Keratinocyte (primary cell): ENCODE measurements at regions not wholly inside any gene's neighbourhood (a gene's known extent, or its start where the extent isn't known, plus 50 kb on each side); places are given as distances from the start of the nearest gene placed in this dataset.

Source experiments
- DNase-seq: peaks from one replicate; pipeline ENCODE4 v3.0.0-alpha.2; 2011; ENCODE audit warnings: low read depth, missing footprints, low spot score
- FAIRE-seq: peaks from 2 replicates; lab custom pipeline; 2011; peaks lifted over from hg19 to GRCh38; lab: Jason Lieb, UNC
- H2AFZ ChIP-seq: 2 replicates; pipeline ENCODE4 v1.6.0; 2012; ENCODE audit warnings: low read length, control low read depth, inconsistent platforms; ENCODE audit not compliant: control insufficient read depth
- H3K27ac ChIP-seq: 2 replicates; pipeline ENCODE4 v1.5.1; 2011; ENCODE audit warnings: low read length; ENCODE audit not compliant: control insufficient read depth, insufficient read depth
- H3K27me3 ChIP-seq: 3 replicates; pipeline ENCODE4 v1.6.0; 2011; ENCODE audit warnings: low read length; ENCODE audit not compliant: control insufficient read depth, insufficient read depth; ENCODE audit errors: extremely low read depth
- H3K36me3 ChIP-seq, 2 experiments: 2 replicates in 1 of 2; 3 replicates in 1 of 2; pipeline ENCODE4 v1.5.1; 2011; ENCODE audit warnings: low read length in 2 of 2, mild to moderate bottlenecking in 1 of 2; ENCODE audit not compliant: control insufficient read depth in 2 of 2, insufficient read depth in 2 of 2; ENCODE audit errors: extremely low read depth in 1 of 2
- H3K4me1 ChIP-seq: 3 replicates; pipeline ENCODE4 v1.5.1; 2011; ENCODE audit warnings: low read length; ENCODE audit not compliant: control insufficient read depth, insufficient read depth; ENCODE audit errors: extremely low read depth
- H3K4me2 ChIP-seq: 3 replicates; pipeline ENCODE4 v1.6.0; 2011; ENCODE audit warnings: low read depth, low read length; ENCODE audit not compliant: control insufficient read depth, insufficient read depth; ENCODE audit errors: extremely low read depth
- H3K4me3 ChIP-seq, 3 experiments: fragments of 200-600 bp in 1 of 3; sonication (generic) in 1 of 3; 2 replicates in 2 of 3; 3 replicates in 1 of 3; pipeline ENCODE4 v1.5.1; 2011 to 2016; ENCODE audit warnings: low read length in 3 of 3, mild to moderate bottlenecking in 3 of 3, control low read depth in 2 of 3, inconsistent platforms in 1 of 3, low read depth in 1 of 3, mixed read lengths in 1 of 3, mixed run types in 1 of 3, moderate library complexity in 1 of 3; ENCODE audit not compliant: control insufficient read depth in 2 of 3, insufficient read depth in 2 of 3; ENCODE audit errors: extremely low read depth in 1 of 3
- H3K79me2 ChIP-seq: 2 replicates; pipeline ENCODE4 v1.6.0; 2012; ENCODE audit warnings: low read length; ENCODE audit not compliant: control insufficient read depth, insufficient read depth
- H3K9ac ChIP-seq: 3 replicates; pipeline ENCODE4 v1.6.0; 2011; ENCODE audit warnings: low read length; ENCODE audit not compliant: control insufficient read depth, insufficient read depth; ENCODE audit errors: extremely low read depth
- H3K9me1 ChIP-seq: 3 replicates; pipeline ENCODE4 v1.6.0; 2011; ENCODE audit warnings: low read length; ENCODE audit not compliant: control insufficient read depth, insufficient read depth; ENCODE audit errors: extremely low read depth
- H3K9me3 ChIP-seq: 2 replicates; pipeline ENCODE4 v1.5.1; 2012; ENCODE audit warnings: low read depth, low read length; ENCODE audit not compliant: control insufficient read depth
- H4K20me1 ChIP-seq: 3 replicates; pipeline ENCODE4 v1.6.0; 2011; ENCODE audit warnings: low read length; ENCODE audit not compliant: control insufficient read depth, insufficient read depth; ENCODE audit errors: extremely low read depth
- EZH2 ChIP-seq: IDR thresholded peaks from one replicate; pipeline ENCODE4 v1.6.1; 2012; ENCODE audit warnings: inconsistent platforms, mild to moderate bottlenecking, low read length, moderate library complexity
- dilution Hi-C: fragments of 300-500 bp; cut with MboI; formaldehyde crosslinking; loops from one replicate; pipeline ENCODE4 v1.7.0; 2020; ENCODE audit warnings: low sequenced_read_pairs; ENCODE audit not compliant: extremely low pct_ligation_motif_present
- TF ChIP-seq, protein P1 (sequence below), 3 experiments: IDR thresholded peaks in 1 of 3; conservative IDR thresholded peaks in 1 of 3; optimal IDR thresholded peaks in 1 of 3; 2 replicates in 2 of 3; 3 replicates in 1 of 3; pipeline versions ENCODE3 to v1.5.1; 2011; ENCODE audit warnings: low read length in 3 of 3, mild to moderate bottlenecking in 3 of 3, moderate library complexity in 2 of 3, control low read depth in 1 of 3, inconsistent platforms in 1 of 3; ENCODE audit not compliant: insufficient read depth in 2 of 3; ENCODE audit errors: extremely low read depth in 1 of 3

- H3K79me2 ChIP-seq = no peaks in the 10 kb centered on the region
- peak overlapping the region; percentile 65 for H3K9ac ChIP-seq
- peak; percentile 77 for FAIRE-seq
These were observed 302.5 kb downstream of the PCDH7 start for GRCh38 chr4:31022702-31023101.

GRCh38 chr4:31023109-31023508 is 302.9 kb downstream of the PCDH7 start:
- H3K9me1 ChIP-seq = no peaks in the 10 kb centered on the region
- DNase-seq (no peak), FAIRE-seq (no peak)
- dilution Hi-C loops = no loop called here
- peak overlapping the region; percentile 98 for H3K4me2 ChIP-seq
- H3K9me3 ChIP-seq = no peaks in the 10 kb centered on the region
- H4K20me1 ChIP-seq = no peaks in the 10 kb centered on the region
- peaks cover 12% of the 10 kb centered on the region for H3K4me1 ChIP-seq
- H2AFZ ChIP-seq = peak overlapping the region; percentile 97
- peak overlapping the region; percentile 65 for H3K9ac ChIP-seq
- H3K27me3 ChIP-seq = no peaks in the 10 kb centered on the region
- peak overlapping the region in 2 of 3 experiments; percentile 43 to 68 for H3K4me3 ChIP-seq
- H3K36me3 ChIP-seq = no peaks in the 10 kb centered on the region
- no peaks in the 10 kb centered on the region for H3K79me2 ChIP-seq
- H3K27ac ChIP-seq = peak overlapping the region; percentile 74
- TF ChIP-seq, protein P1, sequence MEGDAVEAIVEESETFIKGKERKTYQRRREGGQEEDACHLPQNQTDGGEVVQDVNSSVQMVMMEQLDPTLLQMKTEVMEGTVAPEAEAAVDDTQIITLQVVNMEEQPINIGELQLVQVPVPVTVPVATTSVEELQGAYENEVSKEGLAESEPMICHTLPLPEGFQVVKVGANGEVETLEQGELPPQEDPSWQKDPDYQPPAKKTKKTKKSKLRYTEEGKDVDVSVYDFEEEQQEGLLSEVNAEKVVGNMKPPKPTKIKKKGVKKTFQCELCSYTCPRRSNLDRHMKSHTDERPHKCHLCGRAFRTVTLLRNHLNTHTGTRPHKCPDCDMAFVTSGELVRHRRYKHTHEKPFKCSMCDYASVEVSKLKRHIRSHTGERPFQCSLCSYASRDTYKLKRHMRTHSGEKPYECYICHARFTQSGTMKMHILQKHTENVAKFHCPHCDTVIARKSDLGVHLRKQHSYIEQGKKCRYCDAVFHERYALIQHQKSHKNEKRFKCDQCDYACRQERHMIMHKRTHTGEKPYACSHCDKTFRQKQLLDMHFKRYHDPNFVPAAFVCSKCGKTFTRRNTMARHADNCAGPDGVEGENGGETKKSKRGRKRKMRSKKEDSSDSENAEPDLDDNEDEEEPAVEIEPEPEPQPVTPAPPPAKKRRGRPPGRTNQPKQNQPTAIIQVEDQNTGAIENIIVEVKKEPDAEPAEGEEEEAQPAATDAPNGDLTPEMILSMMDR (optimal IDR thresholded peaks at IDR 0.05 in 1 of 3, IDR thresholded peaks at IDR 0.05 in 1 of 3, conservative IDR thresholded peaks at IDR 0.05 in 1 of 3; ENCODE audit: extremely low read depth in 1 of 3, insufficient read depth in 2 of 3, low read length in 3 of 3) = no peak
- TF ChIP-seq EZH2 = no peak

More at GRCh38 chr4:31022702-31023101, 302.5 kb downstream of the PCDH7 start:
- no peaks in the 10 kb centered on the region for H4K20me1 ChIP-seq
- no peaks in the 10 kb centered on the region for H3K9me1 ChIP-seq
- peak overlapping the region; percentile 74 for H3K27ac ChIP-seq
- H3K27me3 ChIP-seq = no peaks in the 10 kb centered on the region
- H2AFZ ChIP-seq = peak overlapping the region; percentile 97
- peak overlapping the region in 2 of 3 experiments; percentile 43 to 68 for H3K4me3 ChIP-seq
- H3K9me3 ChIP-seq = no peaks in the 10 kb centered on the region
- peaks cover 12% of the 10 kb centered on the region for H3K4me1 ChIP-seq
- H3K36me3 ChIP-seq = no peaks in the 10 kb centered on the region
- no peak for DNase-seq
- TF ChIP-seq, protein P1 (optimal IDR thresholded peaks at IDR 0.05 in 1 of 3, IDR thresholded peaks at IDR 0.05 in 1 of 3, conservative IDR thresholded peaks at IDR 0.05 in 1 of 3; ENCODE audit: extremely low read depth in 1 of 3, insufficient read depth in 2 of 3, low read length in 3 of 3) = no peak
- TF ChIP-seq EZH2 = no peak
- H3K4me2 ChIP-seq = peak overlapping the region; percentile 98
- dilution Hi-C loops = no loop called here
